Uterus (tissue), 2 donors: ENCODE measurements at regions not wholly inside any gene's neighbourhood (a gene's known extent, or its start where the extent isn't known, plus 50 kb on each side); places are given as distances from the start of the nearest gene placed in this dataset.

Experiments used
- POLR2A ChIP-seq, 2 donors: fragments of 450-650 bp; IDR thresholded peaks; one replicate each; pipeline ENCODE4 v1.6.1; 2016; ENCODE audit warnings: antibody characterized with exemption in 2 of 2, mild to moderate bottlenecking in 1 of 2, moderate library complexity in 1 of 2
- TF ChIP-seq, protein P1 (sequence below), 4 experiments: fragments of 200-600 bp in 2 of 4; fragments of 450-650 bp in 2 of 4; sonication (generic) in 2 of 4; IDR thresholded peaks; one replicate each; pipeline ENCODE4 v1.5.1; 2016 to 2019; ENCODE audit warnings: antibody characterized with exemption in 4 of 4, mild to moderate bottlenecking in 2 of 4, moderate library complexity in 1 of 4

DNA sequence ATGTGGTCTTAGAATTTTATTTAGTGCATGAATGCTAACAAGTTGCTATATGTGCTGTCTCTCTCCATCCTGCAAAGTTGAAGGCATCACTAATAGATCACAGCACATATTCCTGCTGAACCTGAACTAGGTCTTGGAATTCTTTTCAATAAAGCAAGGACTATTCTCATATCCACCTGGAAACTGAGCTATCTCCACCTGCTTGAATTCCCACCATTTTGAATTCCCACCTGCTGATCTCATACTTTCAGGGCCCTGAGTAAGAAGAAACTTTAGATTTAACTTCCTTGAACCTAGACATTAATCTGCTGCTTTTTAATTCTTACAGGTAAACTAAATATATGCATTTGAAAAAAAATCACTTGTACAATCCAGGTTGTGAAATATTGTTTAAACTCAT lies 445.3 kb upstream of the CCL2 start:
- TF ChIP-seq, protein P1, sequence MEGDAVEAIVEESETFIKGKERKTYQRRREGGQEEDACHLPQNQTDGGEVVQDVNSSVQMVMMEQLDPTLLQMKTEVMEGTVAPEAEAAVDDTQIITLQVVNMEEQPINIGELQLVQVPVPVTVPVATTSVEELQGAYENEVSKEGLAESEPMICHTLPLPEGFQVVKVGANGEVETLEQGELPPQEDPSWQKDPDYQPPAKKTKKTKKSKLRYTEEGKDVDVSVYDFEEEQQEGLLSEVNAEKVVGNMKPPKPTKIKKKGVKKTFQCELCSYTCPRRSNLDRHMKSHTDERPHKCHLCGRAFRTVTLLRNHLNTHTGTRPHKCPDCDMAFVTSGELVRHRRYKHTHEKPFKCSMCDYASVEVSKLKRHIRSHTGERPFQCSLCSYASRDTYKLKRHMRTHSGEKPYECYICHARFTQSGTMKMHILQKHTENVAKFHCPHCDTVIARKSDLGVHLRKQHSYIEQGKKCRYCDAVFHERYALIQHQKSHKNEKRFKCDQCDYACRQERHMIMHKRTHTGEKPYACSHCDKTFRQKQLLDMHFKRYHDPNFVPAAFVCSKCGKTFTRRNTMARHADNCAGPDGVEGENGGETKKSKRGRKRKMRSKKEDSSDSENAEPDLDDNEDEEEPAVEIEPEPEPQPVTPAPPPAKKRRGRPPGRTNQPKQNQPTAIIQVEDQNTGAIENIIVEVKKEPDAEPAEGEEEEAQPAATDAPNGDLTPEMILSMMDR (IDR thresholded peaks at IDR 0.05), result no peak
- no peak for TF ChIP-seq POLR2A (IDR thresholded peaks at IDR 0.05)
